ENCODE measurements at regions not wholly inside any gene's neighbourhood (a gene's known extent, or its start where the extent isn't known, plus 50 kb on each side); places are given as distances from the start of the nearest gene placed in this dataset.

GRCh38 chr16:29317269-29317668, 89.2 kb downstream of the NPIPB11 start:
- WGBS (ENCODE audit: low lambda C conversion rate): 65% methylated on average over 5 of the region's 13 CpGs
- Histone ChIP-seq H3K9ac (ENCODE audit: insufficient read depth, low read depth, low read length) (no peak overlapping the region), H3K9me3 (ENCODE audit: low read length) (no peaks in the 10 kb centered on the region), H2AFZ (ENCODE audit: low read length) (no peak overlapping the region), H3K4me2 (ENCODE audit: low read depth, low read length) (no peak overlapping the region), H3K79me2 (ENCODE audit: insufficient read depth, low read length) (no peaks in the 10 kb centered on the region), H3K4me3 (replicated peaks in 1 of 3; ENCODE audit: insufficient read depth in 1 of 3, low read depth in 2 of 3, low read length in 3 of 3) (no peak overlapping the region), H3K27ac (ENCODE audit: extremely low read length, insufficient read depth, low read length) (no peak overlapping the region), H3K4me1 (ENCODE audit: insufficient read depth, low read length) (peaks cover 57% of the 10 kb centered on the region), H4K20me1 (ENCODE audit: insufficient read depth, low read length) (no peaks in the 10 kb centered on the region), H3K36me3 (replicated peaks in 1 of 2; ENCODE audit: control insufficient read depth in 1 of 2, insufficient read depth in 2 of 2, low read length in 2 of 2) (no peaks in the 10 kb centered on the region), H3K27me3 (ENCODE audit: control insufficient read depth in 1 of 2, insufficient read depth in 2 of 2, low read length in 2 of 2) (peaks cover 0 to 5% of the 10 kb centered on the region in 2 experiments; a peak in 1 of 5 replicates)
- ChIA-PET POLR2A (no interaction called here), CTCF (ENCODE audit: low intra/inter-chr PET ratio, low total read pairs) (no interaction called here)
- no TSS peak for BruUV-seq (replicated peaks)
- TF ChIP-seq DNMT1 (CRISPR knock-in tag; IDR thresholded peaks at IDR 0.05) (no peak), ZFP90 (CRISPR knock-in tag; IDR thresholded peaks at IDR 0.05; ENCODE audit: borderline replicate concordance) (no peak), UBTF (CRISPR knock-in tag; IDR thresholded peaks at IDR 0.05) (no peak), EEA1 (CRISPR knock-in tag; IDR thresholded peaks at IDR 0.05; ENCODE audit: borderline replicate concordance) (no peak), ZBTB33 (CRISPR knock-in tag; IDR thresholded peaks at IDR 0.05) (no peak), HMG20A (CRISPR knock-in tag; IDR thresholded peaks at IDR 0.05; ENCODE audit: borderline replicate concordance) (no peak), RXRB (CRISPR knock-in tag; IDR thresholded peaks at IDR 0.05; ENCODE audit: borderline replicate concordance) (no peak), IRF9 (CRISPR knock-in tag; IDR thresholded peaks at IDR 0.05; ENCODE audit: borderline replicate concordance) (no peak)
- intact Hi-C loops (cut with micrococcal nuclease; ENCODE audit: unreplicated experiment) (loop anchor here (10.0 kb wide), 1 partner anchor 52 kb away; no protein-coding TSS in a partner anchor), in situ Hi-C loops (cut with HindIII; ENCODE audit: extremely low pct_ligation_motif_present, low pct_unique_long_range_greater_than_20kb) (no loop called here)
- ATAC-seq: no peak
- FAIRE-seq: no peak
- DNase-seq (ENCODE audit: low spot score): no peak

Data from HepG2 (cell line).